ENCODE measurements at regions not wholly inside any gene's neighbourhood (a gene's known extent, or its start where the extent isn't known, plus 50 kb on each side); places are given as distances from the start of the nearest gene placed in this dataset.

DNA sequence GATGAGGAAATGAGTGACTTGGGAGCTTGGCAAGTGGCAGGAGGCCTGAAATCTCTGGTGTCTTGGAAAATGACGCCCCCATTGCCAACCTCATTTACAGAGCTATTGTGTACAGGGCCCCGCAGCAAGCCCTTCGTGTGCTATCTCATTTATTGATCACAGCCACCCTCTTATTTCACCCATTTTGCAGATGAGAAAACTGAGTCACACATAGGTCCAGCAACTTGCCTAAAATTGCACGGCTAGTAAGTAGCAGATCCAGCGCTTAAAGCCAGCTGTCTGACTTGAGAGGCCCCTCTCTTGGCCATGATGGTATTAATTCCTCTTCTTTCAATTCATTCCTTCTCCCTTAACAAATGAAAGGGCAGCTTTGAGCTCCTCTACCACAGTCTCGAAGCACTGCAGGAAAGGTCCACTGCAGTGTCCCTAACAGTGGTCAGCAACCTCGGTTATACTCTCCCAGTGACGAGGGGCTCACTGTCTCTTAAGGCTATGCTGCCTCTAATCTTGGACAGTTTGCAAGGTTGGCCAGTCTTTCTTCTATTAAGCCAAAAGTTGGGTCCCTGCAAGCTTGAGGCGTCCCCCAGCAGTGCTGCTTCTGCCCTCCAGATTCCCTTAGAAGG, 162.2 kb downstream of the COPRS start:
- Histone ChIP-seq H2AFZ (ENCODE audit: low read length) (0 out of 2 replicates have a peak overlapping the region, but pooled peaks have one; percentile 3), H3K4ac (replicated peaks; ENCODE audit: insufficient read length, low read depth, low read length) (no peak overlapping the region), H3K4me2 (ENCODE audit: insufficient read depth in 1 of 2, low read depth in 2 of 2, low read length in 2 of 2) (no peak overlapping the region), H3K79me1 (ENCODE audit: low read depth, low read length) (no peaks in the 10 kb centered on the region), H4K91ac (replicated peaks; ENCODE audit: insufficient read length, low read length) (no peak overlapping the region), H3K27me3 (replicated peaks in 1 of 4; ENCODE audit: control insufficient read depth in 3 of 4, extremely low read depth in 1 of 4, insufficient read depth in 3 of 4, low read length in 3 of 4) (no peaks in the 10 kb centered on the region), H3K9me3 (ENCODE audit: insufficient read depth in 2 of 2, low read depth in 1 of 2, low read length in 1 of 2) (no peaks in the 10 kb centered on the region), H3K27ac (ENCODE audit: low read depth, low read length) (no peak overlapping the region), H3K9ac (replicated peaks in 1 of 4; ENCODE audit: extremely low read depth in 1 of 4, low read depth in 3 of 4, low read length in 3 of 4) (no peak overlapping the region), H3K4me3 (ENCODE audit: extremely low read depth in 1 of 4, insufficient read depth in 2 of 4, low read depth in 3 of 4, low read length in 4 of 4) (no peak overlapping the region), H4K8ac (ENCODE audit: extremely low read depth, insufficient read depth, low read length) (no peak overlapping the region), H4K20me1 (replicated peaks in 1 of 2; ENCODE audit: control insufficient read depth in 1 of 2, insufficient read depth in 2 of 2, low read length in 2 of 2) (no peaks in the 10 kb centered on the region), H3K23me2 (ENCODE audit: low read depth, low read length) (no peaks in the 10 kb centered on the region), H2BK15ac (ENCODE audit: low read length) (no peak overlapping the region), H4K5ac (ENCODE audit: insufficient read length, low read depth, low read length) (no peak overlapping the region), H3K56ac (replicated peaks; ENCODE audit: insufficient read length, low read depth, low read length) (no peak overlapping the region), H3K18ac (ENCODE audit: extremely low read depth, low read length) (no peak overlapping the region; the same call in 1 of the 2 replicates), H3K4me1 (replicated peaks in 1 of 4; ENCODE audit: control insufficient read depth in 3 of 4, insufficient read depth in 4 of 4, low read length in 3 of 4) (no peaks in the 10 kb centered on the region; a peak in 1 of 7 replicates), H2BK120ac (replicated peaks; ENCODE audit: low read depth, low read length) (no peak overlapping the region), H2AK5ac (ENCODE audit: low read depth, low read length) (no peak overlapping the region), H3K36me3 (ENCODE audit: control insufficient read depth in 2 of 4, insufficient read depth in 4 of 4, low read length in 3 of 4) (no peaks in the 10 kb centered on the region), H3K79me2 (ENCODE audit: control insufficient read depth in 1 of 2, insufficient read depth in 2 of 2, low read length in 2 of 2) (no peaks in the 10 kb centered on the region), H2BK5ac (ENCODE audit: low read depth, low read length) (no peak overlapping the region), H2BK20ac (ENCODE audit: low read length) (no peak overlapping the region), H3K23ac (ENCODE audit: insufficient read length) (no peak overlapping the region), H2BK12ac (ENCODE audit: low read depth, low read length) (no peak overlapping the region), H3K14ac (ENCODE audit: insufficient read length) (no peak overlapping the region)
- ChIA-PET POLR2A (ENCODE audit: partially characterized antibody) (no interaction called here), CTCF (ENCODE audit: partially characterized antibody) (interaction anchor here (0.7 to 1.8 kb wide), 12 partner anchors 9 to 162 kb away, joined by 3 to 11 read pairs (median 4); no protein-coding TSS in a partner anchor)
- WGBS, 2 experiments (ENCODE audit: extremely low coverage in 1 of 2, insufficient coverage in 1 of 2, insufficient read length in 1 of 2, insufficient replicate concordance in 2 of 2, low coverage in 1 of 2, low lambda C conversion rate in 2 of 2, missing lambda C conversion rate in 1 of 2): 91% methylated on average over 9 of the region's 9 CpGs; no CpG with 5 or more reads in 1 of the 2 experiments
- TF ChIP-seq FOSL1 (IDR thresholded peaks at IDR 0.05; ENCODE audit: insufficient read depth, low read depth, low read length) (no peak), TEAD4 (IDR thresholded peaks at IDR 0.05; ENCODE audit: low read depth, low read length) (no peak), POLR2A (IDR thresholded peaks at IDR 0.05; ENCODE audit: control extremely low read depth in 1 of 2, low read depth in 2 of 2, low read length in 2 of 2) (no peak), CHD2 (IDR thresholded peaks at IDR 0.05; ENCODE audit: low read length) (no peak), TAF7 (optimal IDR thresholded peaks at IDR 0.05; ENCODE audit: borderline replicate concordance, low read depth, low read length) (no peak), POU5F1 (IDR thresholded peaks at IDR 0.05; ENCODE audit: low read depth, low read length) (no peak), RBBP5 (IDR thresholded peaks at IDR 0.05; ENCODE audit: borderline replicate concordance, low read depth, low read length) (no peak), NANOG (IDR thresholded peaks at IDR 0.05; ENCODE audit: insufficient read depth, low read depth, low read length, poor library complexity, severe bottlenecking) (no peak), NRF1 (IDR thresholded peaks at IDR 0.05; ENCODE audit: low read depth, low read length) (no peak), SP1 (IDR thresholded peaks at IDR 0.05; ENCODE audit: low read depth, low read length) (no peak)
- TF ChIP-seq, protein P1, sequence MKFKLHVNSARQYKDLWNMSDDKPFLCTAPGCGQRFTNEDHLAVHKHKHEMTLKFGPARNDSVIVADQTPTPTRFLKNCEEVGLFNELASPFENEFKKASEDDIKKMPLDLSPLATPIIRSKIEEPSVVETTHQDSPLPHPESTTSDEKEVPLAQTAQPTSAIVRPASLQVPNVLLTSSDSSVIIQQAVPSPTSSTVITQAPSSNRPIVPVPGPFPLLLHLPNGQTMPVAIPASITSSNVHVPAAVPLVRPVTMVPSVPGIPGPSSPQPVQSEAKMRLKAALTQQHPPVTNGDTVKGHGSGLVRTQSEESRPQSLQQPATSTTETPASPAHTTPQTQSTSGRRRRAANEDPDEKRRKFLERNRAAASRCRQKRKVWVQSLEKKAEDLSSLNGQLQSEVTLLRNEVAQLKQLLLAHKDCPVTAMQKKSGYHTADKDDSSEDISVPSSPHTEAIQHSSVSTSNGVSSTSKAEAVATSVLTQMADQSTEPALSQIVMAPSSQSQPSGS (IDR thresholded peaks at IDR 0.05; ENCODE audit: low read length): no peak
- TF ChIP-seq, protein P2, sequence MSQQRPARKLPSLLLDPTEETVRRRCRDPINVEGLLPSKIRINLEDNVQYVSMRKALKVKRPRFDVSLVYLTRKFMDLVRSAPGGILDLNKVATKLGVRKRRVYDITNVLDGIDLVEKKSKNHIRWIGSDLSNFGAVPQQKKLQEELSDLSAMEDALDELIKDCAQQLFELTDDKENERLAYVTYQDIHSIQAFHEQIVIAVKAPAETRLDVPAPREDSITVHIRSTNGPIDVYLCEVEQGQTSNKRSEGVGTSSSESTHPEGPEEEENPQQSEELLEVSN (IDR thresholded peaks at IDR 0.05): no peak
- FAIRE-seq (no peak), DNase-seq (ENCODE audit: low read depth in 1 of 2, low spot score in 2 of 2) (peak in 1 of 2 experiments; percentile 29)

Data from H1 (cell line).